ENCODE measurements at regions not wholly inside any gene's neighbourhood (a gene's known extent, or its start where the extent isn't known, plus 50 kb on each side); places are given as distances from the start of the nearest gene placed in this dataset.

DNA sequence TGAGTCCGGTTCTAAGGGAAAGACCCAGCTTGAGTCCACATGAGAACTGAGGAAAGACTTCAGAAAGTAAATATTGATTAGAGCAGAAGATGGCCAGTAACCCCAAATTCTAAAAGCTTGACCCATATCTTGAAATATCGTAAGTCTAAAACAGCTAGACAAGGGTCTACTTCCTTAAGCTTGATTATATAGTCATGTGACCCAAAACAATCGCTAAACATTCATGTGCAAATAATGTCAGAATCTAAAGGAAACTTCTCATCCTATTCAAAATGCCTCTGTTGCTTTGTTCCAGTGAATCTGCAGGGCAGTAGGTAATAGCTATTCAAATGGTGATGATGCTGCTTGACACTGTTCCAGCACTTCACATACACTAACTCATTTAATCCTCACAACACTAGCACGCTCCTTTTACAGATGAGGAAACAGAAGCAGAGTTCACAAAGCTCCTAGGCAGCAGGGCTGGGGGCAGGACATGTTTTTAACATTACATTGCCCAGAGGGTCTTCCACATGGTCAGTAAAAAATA is 52.6 kb downstream of the TCF20 start:
- no peak for DNase-seq
- Histone ChIP-seq H3K36me3 (no peaks in the 10 kb centered on the region), H3K4me3 (no peak overlapping the region), H3K4me1 (ENCODE audit: insufficient read depth) (peaks cover 3% of the 10 kb centered on the region), H3K9me3 (no peaks in the 10 kb centered on the region), H3K27ac (no peak overlapping the region), H3K27me3 (no peaks in the 10 kb centered on the region)
- 84 to 87% (median 86%) methylated on average over 4 of the region's 4 CpGs for WGBS, 3 donors
- TF ChIP-seq POLR2A (IDR thresholded peaks at IDR 0.05), result no peak
- no peak for TF ChIP-seq EP300 (IDR thresholded peaks at IDR 0.05)
- TF ChIP-seq, protein P1, sequence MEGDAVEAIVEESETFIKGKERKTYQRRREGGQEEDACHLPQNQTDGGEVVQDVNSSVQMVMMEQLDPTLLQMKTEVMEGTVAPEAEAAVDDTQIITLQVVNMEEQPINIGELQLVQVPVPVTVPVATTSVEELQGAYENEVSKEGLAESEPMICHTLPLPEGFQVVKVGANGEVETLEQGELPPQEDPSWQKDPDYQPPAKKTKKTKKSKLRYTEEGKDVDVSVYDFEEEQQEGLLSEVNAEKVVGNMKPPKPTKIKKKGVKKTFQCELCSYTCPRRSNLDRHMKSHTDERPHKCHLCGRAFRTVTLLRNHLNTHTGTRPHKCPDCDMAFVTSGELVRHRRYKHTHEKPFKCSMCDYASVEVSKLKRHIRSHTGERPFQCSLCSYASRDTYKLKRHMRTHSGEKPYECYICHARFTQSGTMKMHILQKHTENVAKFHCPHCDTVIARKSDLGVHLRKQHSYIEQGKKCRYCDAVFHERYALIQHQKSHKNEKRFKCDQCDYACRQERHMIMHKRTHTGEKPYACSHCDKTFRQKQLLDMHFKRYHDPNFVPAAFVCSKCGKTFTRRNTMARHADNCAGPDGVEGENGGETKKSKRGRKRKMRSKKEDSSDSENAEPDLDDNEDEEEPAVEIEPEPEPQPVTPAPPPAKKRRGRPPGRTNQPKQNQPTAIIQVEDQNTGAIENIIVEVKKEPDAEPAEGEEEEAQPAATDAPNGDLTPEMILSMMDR (IDR thresholded peaks at IDR 0.05), result no peak
- intact Hi-C loops (cut with DNase I), result no loop called here

DNA sequence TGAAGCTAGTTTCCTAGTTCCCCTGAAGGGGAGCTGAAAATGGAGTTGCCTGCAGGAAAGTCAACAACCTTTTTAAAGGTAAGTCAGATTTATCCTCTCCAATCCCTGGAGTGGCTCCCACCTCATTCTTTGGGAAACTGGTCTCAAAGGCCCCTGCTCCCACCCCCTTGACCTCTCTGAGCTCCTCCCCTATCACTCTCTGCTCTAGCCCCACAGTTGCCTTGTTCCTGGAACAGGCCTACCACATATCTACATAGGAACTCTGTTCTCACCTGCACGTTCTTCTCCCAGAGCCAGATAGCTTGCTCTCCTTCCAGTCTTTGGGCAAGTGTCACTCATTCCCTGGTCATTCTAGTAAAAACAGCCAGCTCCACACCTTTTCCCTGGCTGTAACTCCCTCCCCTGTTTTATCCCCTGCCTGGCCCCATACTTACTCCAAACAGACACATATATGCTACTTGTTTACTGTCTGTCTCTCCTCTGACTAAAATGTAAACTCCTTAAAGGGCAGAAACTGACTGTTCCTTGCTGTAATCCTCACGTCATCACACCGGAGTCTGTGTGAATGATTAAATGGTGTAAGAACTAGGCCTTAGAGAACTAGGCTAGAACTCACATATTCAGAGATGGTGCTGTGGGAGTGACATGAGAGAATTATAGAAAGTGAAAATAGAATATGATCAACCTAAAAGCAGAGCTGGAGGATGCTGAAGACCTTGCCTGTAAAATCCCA is 53.3 kb downstream of the TCF20 start:
- intact Hi-C loops (cut with DNase I), result no loop called here
- 89 to 93% (median 89%) methylated on average over 3 of the region's 3 CpGs for WGBS, 3 donors
- no peak overlapping the region for H3K27ac ChIP-seq
- no peaks in the 10 kb centered on the region for H3K27me3 ChIP-seq
- peaks cover 3% of the 10 kb centered on the region for H3K4me1 ChIP-seq (ENCODE audit: insufficient read depth)
- H3K4me3 ChIP-seq, result no peak overlapping the region
- no peaks in the 10 kb centered on the region for H3K9me3 ChIP-seq
- DNase-seq, result no peak
- no peaks in the 10 kb centered on the region for H3K36me3 ChIP-seq
- TF ChIP-seq, protein P1 (IDR thresholded peaks at IDR 0.05), result no peak
- no peak for TF ChIP-seq POLR2A (IDR thresholded peaks at IDR 0.05)
- no peak for TF ChIP-seq EP300 (IDR thresholded peaks at IDR 0.05)

DNA sequence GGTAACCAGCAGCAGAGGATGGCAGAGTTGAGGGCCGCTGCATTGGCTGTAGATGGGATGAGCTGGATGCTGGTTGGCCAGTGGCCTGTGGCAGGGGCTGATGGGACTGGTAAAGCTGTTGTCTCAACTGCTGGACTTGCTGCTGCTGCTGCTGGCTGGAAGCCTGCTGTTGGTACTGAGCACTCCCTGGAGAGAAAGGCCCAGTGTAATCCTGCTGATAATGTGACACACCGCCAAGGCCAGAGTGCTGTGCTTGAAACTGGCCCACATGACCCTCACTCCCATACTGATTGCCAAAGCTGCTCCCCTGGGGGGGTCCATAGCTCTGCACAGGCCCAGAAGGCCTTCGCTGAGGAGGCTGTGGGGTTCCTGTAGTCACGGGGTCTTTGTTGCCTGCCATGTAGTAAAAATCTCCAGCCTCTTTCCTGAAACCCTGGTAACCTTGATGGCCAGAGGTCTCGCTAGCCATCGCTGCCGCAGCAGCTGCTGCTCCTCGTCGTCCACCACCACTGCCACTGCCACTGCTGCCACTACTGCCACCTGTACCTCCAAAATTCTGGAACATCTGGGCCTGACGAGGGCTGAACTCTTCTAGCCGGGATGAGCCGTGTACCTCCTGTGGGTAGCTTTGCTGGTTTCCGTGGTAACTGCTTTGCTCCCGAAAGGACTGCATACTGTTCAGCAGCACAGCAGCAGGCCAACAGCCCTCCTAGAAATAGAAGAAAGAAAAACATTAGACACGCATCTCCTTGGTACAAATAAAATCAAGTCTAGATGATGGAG is 55.6 kb downstream of the TCF20 start:
- H3K4me1 ChIP-seq (ENCODE audit: insufficient read depth), result peaks cover 3% of the 10 kb centered on the region
- no peaks in the 10 kb centered on the region for H3K27me3 ChIP-seq
- no peaks in the 10 kb centered on the region for H3K9me3 ChIP-seq
- TF ChIP-seq, protein P1 (IDR thresholded peaks at IDR 0.05), result no peak
- TF ChIP-seq EP300 (IDR thresholded peaks at IDR 0.05) (no peak), POLR2A (IDR thresholded peaks at IDR 0.05) (no peak)
- DNase-seq, result no peak
- intact Hi-C loops (cut with DNase I), result no loop called here
- H3K27ac ChIP-seq, result no peak overlapping the region
- no peak overlapping the region for H3K4me3 ChIP-seq
- no peaks in the 10 kb centered on the region for H3K36me3 ChIP-seq
- WGBS, 3 donors, result 76 to 79% (median 77%) methylated on average over 15 of the region's 15 CpGs

DNA sequence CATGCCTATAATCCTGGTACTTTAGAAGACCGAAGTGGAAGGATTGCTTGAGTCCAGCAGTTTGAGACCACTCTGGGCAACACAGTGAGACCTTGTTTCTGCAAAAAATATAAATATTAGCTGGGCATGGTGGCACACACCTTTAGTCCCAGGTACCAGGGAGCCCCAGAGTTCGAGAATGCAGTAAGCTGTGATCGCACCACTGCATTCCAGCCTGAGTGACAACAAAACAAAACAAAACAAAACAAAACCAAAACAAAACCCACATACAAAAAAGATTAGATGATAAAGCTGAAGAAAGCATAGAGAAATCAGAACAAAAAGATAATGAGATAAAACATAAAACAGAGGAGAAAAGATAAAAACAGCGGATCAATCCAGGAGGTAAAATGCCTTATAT is 62.1 kb downstream of the TCF20 start:
- 88 to 92% (median 90%) methylated on average over 4 of the region's 4 CpGs for WGBS, 3 donors
- Histone ChIP-seq H3K4me1 (ENCODE audit: insufficient read depth) (peaks cover 2% of the 10 kb centered on the region), H3K4me3 (no peak overlapping the region), H3K27me3 (no peaks in the 10 kb centered on the region), H3K9me3 (no peaks in the 10 kb centered on the region), H3K27ac (no peak overlapping the region), H3K36me3 (no peaks in the 10 kb centered on the region)
- no peak for DNase-seq
- intact Hi-C loops (cut with DNase I), result no loop called here
- TF ChIP-seq, protein P1 (IDR thresholded peaks at IDR 0.05), result no peak
- no peak for TF ChIP-seq EP300 (IDR thresholded peaks at IDR 0.05)
- TF ChIP-seq POLR2A (IDR thresholded peaks at IDR 0.05), result no peak
